ENCODE measurements at regions not wholly inside any gene's neighbourhood (a gene's known extent, or its start where the extent isn't known, plus 50 kb on each side); places are given as distances from the start of the nearest gene placed in this dataset.

GRCh38 chr2:200064879-200065278, 109.5 kb downstream of the MAIP1 start:
- ATAC-seq (no peak), DNase-seq (no peak)
- no peak for TF ChIP-seq POLR2A (IDR thresholded peaks at IDR 0.05)
- TF ChIP-seq, protein P1, sequence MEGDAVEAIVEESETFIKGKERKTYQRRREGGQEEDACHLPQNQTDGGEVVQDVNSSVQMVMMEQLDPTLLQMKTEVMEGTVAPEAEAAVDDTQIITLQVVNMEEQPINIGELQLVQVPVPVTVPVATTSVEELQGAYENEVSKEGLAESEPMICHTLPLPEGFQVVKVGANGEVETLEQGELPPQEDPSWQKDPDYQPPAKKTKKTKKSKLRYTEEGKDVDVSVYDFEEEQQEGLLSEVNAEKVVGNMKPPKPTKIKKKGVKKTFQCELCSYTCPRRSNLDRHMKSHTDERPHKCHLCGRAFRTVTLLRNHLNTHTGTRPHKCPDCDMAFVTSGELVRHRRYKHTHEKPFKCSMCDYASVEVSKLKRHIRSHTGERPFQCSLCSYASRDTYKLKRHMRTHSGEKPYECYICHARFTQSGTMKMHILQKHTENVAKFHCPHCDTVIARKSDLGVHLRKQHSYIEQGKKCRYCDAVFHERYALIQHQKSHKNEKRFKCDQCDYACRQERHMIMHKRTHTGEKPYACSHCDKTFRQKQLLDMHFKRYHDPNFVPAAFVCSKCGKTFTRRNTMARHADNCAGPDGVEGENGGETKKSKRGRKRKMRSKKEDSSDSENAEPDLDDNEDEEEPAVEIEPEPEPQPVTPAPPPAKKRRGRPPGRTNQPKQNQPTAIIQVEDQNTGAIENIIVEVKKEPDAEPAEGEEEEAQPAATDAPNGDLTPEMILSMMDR (IDR thresholded peaks at IDR 0.05) = no peak
- Histone ChIP-seq H3K27me3 (no peaks in the 10 kb centered on the region), H3K27ac (no peak overlapping the region), H3K9me3 (peaks cover 0 to 4% (median 0%) of the 10 kb centered on the region in 12 donors), H3K4me3 (no peak overlapping the region), H3K36me3 (no peaks in the 10 kb centered on the region), H3K4me1 (no peaks in the 10 kb centered on the region)
- intact Hi-C loops (cut with DNase I) = no loop called here
- 46 to 74% (median 61%) methylated on average over 1 of the region's 1 CpG for WGBS, 4 donors

GRCh38 chr2:200065477-200065876, 110.1 kb downstream of the MAIP1 start:
- Histone ChIP-seq H3K4me3 (no peak overlapping the region), H3K36me3 (no peaks in the 10 kb centered on the region), H3K9me3 (peaks cover 0 to 4% (median 0%) of the 10 kb centered on the region in 12 donors), H3K4me1 (no peaks in the 10 kb centered on the region), H3K27me3 (no peaks in the 10 kb centered on the region), H3K27ac (no peak overlapping the region)
- intact Hi-C loops (cut with DNase I) = no loop called here
- TF ChIP-seq, protein P1 (IDR thresholded peaks at IDR 0.05) = no peak
- TF ChIP-seq POLR2A (IDR thresholded peaks at IDR 0.05) = no peak
- no peak for DNase-seq
- WGBS, 4 donors = 38 to 57% (median 48%) methylated on average over 2 of the region's 2 CpGs
- no peak for ATAC-seq

DNA sequence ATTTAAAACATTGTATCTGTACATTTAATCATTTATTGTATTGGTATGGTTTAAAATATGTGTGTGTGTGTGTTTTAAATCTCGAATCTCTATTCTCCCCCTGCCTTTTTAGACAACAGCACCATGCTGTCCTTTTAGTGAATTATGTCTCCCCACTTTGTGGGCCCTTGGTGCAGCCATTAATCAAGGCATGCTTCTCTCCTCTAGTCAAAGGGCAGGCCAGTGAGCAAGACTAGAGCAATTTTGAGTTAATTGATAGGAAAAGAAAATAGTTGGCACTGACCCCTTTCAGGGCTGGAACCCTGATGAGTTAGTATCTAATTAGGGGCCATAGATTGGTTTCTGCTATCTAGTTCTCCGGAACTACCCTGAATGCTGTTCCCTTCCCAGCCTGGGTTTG, 111.0 kb downstream of the MAIP1 start:
- 76 to 77% (median 76%) methylated on average over 2 of the region's 2 CpGs for WGBS, 4 donors
- Histone ChIP-seq H3K4me3 (no peak overlapping the region), H3K36me3 (no peaks in the 10 kb centered on the region), H3K27ac (no peak overlapping the region), H3K27me3 (no peaks in the 10 kb centered on the region), H3K9me3 (no peaks in the 10 kb centered on the region), H3K4me1 (no peaks in the 10 kb centered on the region)
- DNase-seq (no peak), ATAC-seq (no peak)
- no peak for TF ChIP-seq POLR2A (IDR thresholded peaks at IDR 0.05)
- TF ChIP-seq, protein P1 (IDR thresholded peaks at IDR 0.05) = no peak
- intact Hi-C loops (cut with DNase I) = no loop called here

- no peak for DNase-seq
- H3K9me3 ChIP-seq = no peaks in the 10 kb centered on the region
- intact Hi-C loops (cut with DNase I) = no loop called here
- no peak overlapping the region for H3K27ac ChIP-seq
- TF ChIP-seq, protein P1 (IDR thresholded peaks at IDR 0.05) = no peak
- TF ChIP-seq POLR2A (IDR thresholded peaks at IDR 0.05) = no peak
- no peaks in the 10 kb centered on the region for H3K27me3 ChIP-seq
- no peak overlapping the region for H3K4me3 ChIP-seq
- no peaks in the 10 kb centered on the region for H3K4me1 ChIP-seq
- ATAC-seq = no peak
- H3K36me3 ChIP-seq = no peaks in the 10 kb centered on the region
These were observed 113.3 kb downstream of the MAIP1 start for GRCh38 chr2:200068642-200069041.
